ENCODE measurements at regions not wholly inside any gene's neighbourhood (a gene's known extent, or its start where the extent isn't known, plus 50 kb on each side); places are given as distances from the start of the nearest gene placed in this dataset.

- no peak overlapping the region for H3K4me3 ChIP-seq (replicated peaks; ENCODE audit: low read depth, low read length)
- no peak for TF ChIP-seq CTCF (IDR thresholded peaks at IDR 0.05; ENCODE audit: low read length, missing control alignments)
- no peak for DNase-seq (ENCODE audit: low read depth)
These were observed 49.8 kb upstream of the OLFM1 start for GRCh38 chr9:135037521-135038250.

Data from fibroblast of pulmonary artery (primary cell).